ENCODE measurements at regions not wholly inside any gene's neighbourhood (a gene's known extent, or its start where the extent isn't known, plus 50 kb on each side); places are given as distances from the start of the nearest gene placed in this dataset.

DNA sequence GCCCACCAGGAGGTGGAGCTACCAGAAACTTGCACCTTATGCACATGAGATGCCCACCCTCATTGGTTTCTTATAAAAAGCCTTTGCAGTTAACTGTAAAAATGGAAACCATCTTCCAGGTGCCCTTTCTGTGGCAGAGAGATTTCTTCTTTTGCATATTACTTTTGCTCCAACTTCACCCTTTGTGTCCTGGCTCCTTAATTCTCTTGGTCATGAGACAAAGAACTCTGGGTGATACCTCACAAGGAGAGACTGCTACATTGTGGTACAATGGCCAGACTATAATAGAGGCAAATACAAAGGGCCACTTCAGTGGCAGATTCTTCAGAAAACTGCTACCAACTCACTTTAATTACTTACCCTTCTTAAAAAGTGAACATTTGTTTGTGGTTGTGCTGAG is 76.4 kb upstream of the PTER start:
- ChIA-PET CTCF (no interaction called here), POLR2A (no interaction called here)
- no peaks in the 10 kb centered on the region for H3K4me1 Mint-ChIP-seq
- no peak overlapping the region for H3K27ac Mint-ChIP-seq
- DNase-seq (no peak), ATAC-seq (ENCODE audit: low read depth) (no peak)
- H3K9me3 Mint-ChIP-seq: no peaks in the 10 kb centered on the region
- no peaks in the 10 kb centered on the region for H3K27me3 Mint-ChIP-seq
- intact Hi-C loops (cut with micrococcal nuclease): no loop called here
- H3K36me3 Mint-ChIP-seq (ENCODE audit: low read depth): no peaks in the 10 kb centered on the region
- H3K4me3 Mint-ChIP-seq: no peak overlapping the region
- TF ChIP-seq, protein P1, sequence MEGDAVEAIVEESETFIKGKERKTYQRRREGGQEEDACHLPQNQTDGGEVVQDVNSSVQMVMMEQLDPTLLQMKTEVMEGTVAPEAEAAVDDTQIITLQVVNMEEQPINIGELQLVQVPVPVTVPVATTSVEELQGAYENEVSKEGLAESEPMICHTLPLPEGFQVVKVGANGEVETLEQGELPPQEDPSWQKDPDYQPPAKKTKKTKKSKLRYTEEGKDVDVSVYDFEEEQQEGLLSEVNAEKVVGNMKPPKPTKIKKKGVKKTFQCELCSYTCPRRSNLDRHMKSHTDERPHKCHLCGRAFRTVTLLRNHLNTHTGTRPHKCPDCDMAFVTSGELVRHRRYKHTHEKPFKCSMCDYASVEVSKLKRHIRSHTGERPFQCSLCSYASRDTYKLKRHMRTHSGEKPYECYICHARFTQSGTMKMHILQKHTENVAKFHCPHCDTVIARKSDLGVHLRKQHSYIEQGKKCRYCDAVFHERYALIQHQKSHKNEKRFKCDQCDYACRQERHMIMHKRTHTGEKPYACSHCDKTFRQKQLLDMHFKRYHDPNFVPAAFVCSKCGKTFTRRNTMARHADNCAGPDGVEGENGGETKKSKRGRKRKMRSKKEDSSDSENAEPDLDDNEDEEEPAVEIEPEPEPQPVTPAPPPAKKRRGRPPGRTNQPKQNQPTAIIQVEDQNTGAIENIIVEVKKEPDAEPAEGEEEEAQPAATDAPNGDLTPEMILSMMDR (IDR thresholded peaks at IDR 0.05): no peak

DNA sequence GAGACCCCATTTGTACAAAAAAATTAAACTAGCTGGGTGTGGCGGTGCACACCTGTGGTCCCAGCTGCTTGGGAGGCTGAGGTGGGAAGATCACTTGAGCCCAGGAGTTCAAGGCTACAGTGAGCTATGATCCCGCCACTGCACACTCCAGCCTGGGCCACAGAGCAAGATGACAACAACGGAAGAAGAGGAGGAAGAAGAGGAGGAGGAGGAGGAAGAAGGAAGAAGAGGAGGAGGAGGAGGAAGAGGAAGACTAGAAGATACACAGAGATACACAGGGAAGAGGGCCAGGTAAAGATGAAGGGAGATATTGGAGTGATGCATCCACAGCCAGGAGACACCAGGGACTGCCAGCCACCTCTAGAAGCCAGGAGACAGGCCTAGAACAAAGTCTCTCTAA is 75.7 kb upstream of the PTER start:
- POLR2A ChIA-PET: no interaction called here
- Mint-ChIP-seq H3K36me3 (ENCODE audit: low read depth) (no peaks in the 10 kb centered on the region), H3K9me3 (no peaks in the 10 kb centered on the region), H3K4me3 (no peak overlapping the region), H3K4me1 (no peaks in the 10 kb centered on the region), H3K27ac (no peak overlapping the region), H3K27me3 (no peaks in the 10 kb centered on the region)
- ATAC-seq (ENCODE audit: low read depth): no peak
- CTCF ChIA-PET: no interaction called here
- TF ChIP-seq, protein P1 (IDR thresholded peaks at IDR 0.05): no peak
- intact Hi-C loops (cut with micrococcal nuclease): no loop called here
- DNase-seq: no peak

DNA sequence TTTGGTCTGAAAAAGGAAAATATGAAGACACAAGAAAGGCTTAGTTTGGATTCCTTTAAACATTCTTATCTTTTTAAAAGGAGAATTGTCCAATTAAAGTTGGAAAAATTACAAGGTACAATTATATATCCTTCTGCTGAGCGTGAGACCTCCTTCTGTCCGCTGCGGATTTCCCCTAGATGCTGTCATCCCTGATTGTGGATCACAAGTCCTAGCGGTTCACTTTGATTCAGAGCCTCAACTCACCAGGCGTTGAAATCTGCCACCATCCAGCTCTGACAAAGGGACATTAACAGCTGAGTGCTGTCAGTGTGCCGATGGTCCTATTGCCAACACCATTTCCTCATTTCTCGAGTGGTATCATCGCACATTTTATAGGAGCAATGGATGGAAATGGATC is 73.1 kb upstream of the PTER start:
- H3K36me3 Mint-ChIP-seq (ENCODE audit: low read depth): no peaks in the 10 kb centered on the region
- H3K27me3 Mint-ChIP-seq: no peaks in the 10 kb centered on the region
- CTCF ChIA-PET: no interaction called here
- ATAC-seq (ENCODE audit: low read depth): no peak
- no peaks in the 10 kb centered on the region for H3K9me3 Mint-ChIP-seq
- POLR2A ChIA-PET: no interaction called here
- H3K4me3 Mint-ChIP-seq: no peak overlapping the region
- no peak overlapping the region for H3K27ac Mint-ChIP-seq
- H3K4me1 Mint-ChIP-seq: no peaks in the 10 kb centered on the region
- intact Hi-C loops (cut with micrococcal nuclease): no loop called here
- TF ChIP-seq, protein P1 (IDR thresholded peaks at IDR 0.05): no peak
- DNase-seq: no peak

DNA sequence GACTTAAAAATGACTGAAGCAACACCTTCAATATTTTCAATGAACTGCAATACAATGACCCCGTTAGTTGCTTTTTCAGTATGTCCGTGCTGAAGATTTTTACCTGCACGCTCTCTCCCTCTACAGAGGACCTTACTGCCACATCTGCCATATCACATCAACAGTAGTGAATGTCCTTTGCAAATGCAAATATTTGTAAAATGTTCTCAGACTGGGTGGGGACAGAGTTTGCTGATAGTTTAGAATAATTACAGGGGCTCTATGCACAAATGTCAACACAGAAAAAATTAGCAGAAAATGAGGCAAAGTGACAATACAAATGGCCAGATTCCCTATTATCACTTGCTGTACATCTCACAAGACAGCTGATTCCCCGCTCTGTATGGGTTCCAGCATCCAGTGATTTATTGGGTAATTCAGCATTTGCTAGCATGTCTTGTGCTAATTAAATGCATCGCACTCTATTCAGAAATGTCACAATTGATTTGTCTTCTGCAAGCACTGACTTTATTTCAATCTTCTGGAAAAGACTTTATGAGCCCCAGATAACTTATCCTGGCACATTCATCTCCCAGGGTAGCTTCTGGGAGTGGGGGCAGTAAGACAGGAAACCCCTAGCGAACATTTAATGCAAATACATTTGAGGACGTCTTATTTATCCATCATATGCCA is 69.1 kb upstream of the PTER start:
- no peaks in the 10 kb centered on the region for H3K4me1 Mint-ChIP-seq
- no peak overlapping the region for H3K4me3 Mint-ChIP-seq
- no peak overlapping the region for H3K27ac Mint-ChIP-seq
- CTCF ChIA-PET: no interaction called here
- DNase-seq: no peak
- H3K27me3 Mint-ChIP-seq: no peaks in the 10 kb centered on the region
- POLR2A ChIA-PET: no interaction called here
- H3K9me3 Mint-ChIP-seq: no peaks in the 10 kb centered on the region
- intact Hi-C loops (cut with micrococcal nuclease): no loop called here
- no peaks in the 10 kb centered on the region for H3K36me3 Mint-ChIP-seq (ENCODE audit: low read depth)
- TF ChIP-seq, protein P1 (IDR thresholded peaks at IDR 0.05): no peak
- ATAC-seq (ENCODE audit: low read depth): no peak

DNA sequence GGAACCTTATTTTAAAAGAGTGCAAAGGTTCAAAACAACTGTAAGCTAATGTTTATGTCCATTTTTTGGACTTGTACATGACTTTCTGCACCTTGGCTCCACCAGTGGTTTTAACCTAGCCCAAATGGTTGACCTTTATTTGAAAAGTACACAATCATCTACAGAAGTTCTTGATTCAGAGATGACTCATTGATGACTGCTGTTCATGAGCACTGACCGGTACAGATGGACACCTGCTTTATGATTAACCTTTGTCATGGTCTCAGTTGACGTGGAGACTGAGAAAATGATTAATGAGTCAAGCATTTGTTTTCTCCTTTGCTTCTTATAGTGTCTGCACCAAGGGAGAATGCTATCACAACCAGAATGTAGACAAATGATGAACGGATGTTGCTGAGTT is 55.7 kb upstream of the PTER start:
- intact Hi-C loops (cut with micrococcal nuclease): no loop called here
- CTCF ChIA-PET: no interaction called here
- Mint-ChIP-seq H3K36me3 (ENCODE audit: low read depth) (no peaks in the 10 kb centered on the region), H3K27ac (no peak overlapping the region), H3K4me3 (no peak overlapping the region), H3K27me3 (peaks cover 3% of the 10 kb centered on the region), H3K9me3 (no peaks in the 10 kb centered on the region), H3K4me1 (no peaks in the 10 kb centered on the region)
- POLR2A ChIA-PET: no interaction called here
- ATAC-seq (ENCODE audit: low read depth): no peak
- DNase-seq: no peak
- TF ChIP-seq, protein P1 (IDR thresholded peaks at IDR 0.05): no peak

All from activated B cell treated with CpG ODN at 0.5 μM for 24 hours (primary cell).